HUES64 (cell line): ENCODE measurements at regions not wholly inside any gene's neighbourhood (a gene's known extent, or its start where the extent isn't known, plus 50 kb on each side); places are given as distances from the start of the nearest gene placed in this dataset.

Experiments
- H3K27ac ChIP-seq: 2 replicates; pipeline ENCODE4 v1.7.0; 2013; ENCODE audit warnings: low read depth, low read length, inconsistent platforms
- H3K27me3 ChIP-seq: 2 replicates; pipeline ENCODE4 v1.6.1; 2013; ENCODE audit warnings: mild to moderate bottlenecking, low read length; ENCODE audit not compliant: insufficient read depth
- H3K36me3 ChIP-seq: 2 replicates; pipeline ENCODE4 v1.6.1; 2013; ENCODE audit warnings: mild to moderate bottlenecking, low read length; ENCODE audit not compliant: insufficient read depth
- H3K4me1 ChIP-seq: 2 replicates; pipeline ENCODE4 v1.6.1; 2013; ENCODE audit warnings: mild to moderate bottlenecking, low read length, moderate library complexity; ENCODE audit not compliant: insufficient read depth
- H3K4me3 ChIP-seq: 2 replicates; pipeline ENCODE4 v1.5.1; 2013; ENCODE audit warnings: mild to moderate bottlenecking, low read length, moderate library complexity
- H3K9ac ChIP-seq: 2 replicates; pipeline ENCODE4 v1.6.1; 2013; ENCODE audit warnings: mild to moderate bottlenecking, low read depth, low read length
- H3K9me3 ChIP-seq: 2 replicates; pipeline ENCODE4 v1.6.1; 2013; ENCODE audit warnings: low read depth, low read length; ENCODE audit not compliant: insufficient read depth
- WGBS: fragments of 150-250, 120-280 bp; methylation state at CpG from one replicate; pipeline ENCODE4 v1.1.7; 2013; ENCODE audit warnings: missing lambda C conversion rate; 5-methylcytosine and 5-hydroxymethylcytosine counted together

DNA sequence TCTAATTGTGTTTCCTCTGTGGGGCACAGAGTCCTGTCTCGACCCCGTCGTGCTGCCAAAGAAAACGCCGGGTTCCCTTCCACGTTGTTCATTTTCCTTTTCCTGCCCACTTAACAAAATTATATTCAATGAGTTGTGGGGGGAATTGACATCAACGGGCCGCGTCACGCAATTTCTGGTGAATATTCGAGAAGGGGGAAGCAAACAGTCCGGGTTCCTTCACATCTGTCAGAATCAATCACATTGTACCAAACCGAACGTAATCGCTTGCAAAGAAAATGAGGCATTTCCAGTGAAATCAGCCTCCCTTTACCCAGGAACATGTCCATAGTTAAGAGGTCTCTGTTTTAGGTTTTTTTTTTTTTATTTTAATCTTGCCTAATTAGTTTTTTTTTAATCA, 243.5 kb downstream of the SHOX start:
- no peaks in the 10 kb centered on the region for H3K27me3 ChIP-seq
- WGBS: 94% methylated on average over 14 of the region's 15 CpGs
- no peak overlapping the region for H3K27ac ChIP-seq
- no peak overlapping the region for H3K9ac ChIP-seq
- 0 out of 2 replicates have a peak, but pooled peaks cover 2% of the 10 kb centered on the region for H3K9me3 ChIP-seq
- H3K4me3 ChIP-seq: no peak overlapping the region
- no peaks in the 10 kb centered on the region for H3K4me1 ChIP-seq
- H3K36me3 ChIP-seq: no peaks in the 10 kb centered on the region

DNA sequence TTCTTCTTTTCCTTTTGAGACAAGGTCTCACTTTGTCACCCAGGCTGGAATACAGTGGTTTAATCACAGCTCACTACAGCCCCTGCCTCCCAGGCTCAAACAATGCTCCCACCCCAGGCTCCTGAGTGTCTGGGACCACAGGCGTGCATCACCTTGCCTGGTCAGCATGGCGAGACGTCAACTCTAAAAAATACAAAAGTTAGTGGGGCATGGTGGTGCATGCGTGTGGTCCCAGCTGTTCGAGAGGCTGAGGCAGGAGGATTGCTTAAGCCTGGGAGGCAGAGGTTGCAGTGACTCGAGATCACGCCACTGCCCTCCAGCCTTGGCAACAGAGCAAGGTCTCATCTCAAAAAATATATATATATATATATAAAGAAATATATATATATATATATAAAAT, 242.4 kb downstream of the SHOX start:
- H3K9me3 ChIP-seq: 0 out of 2 replicates have a peak, but pooled peaks cover 2% of the 10 kb centered on the region
- no peaks in the 10 kb centered on the region for H3K4me1 ChIP-seq
- no peaks in the 10 kb centered on the region for H3K36me3 ChIP-seq
- H3K4me3 ChIP-seq: no peak overlapping the region
- no peak overlapping the region for H3K27ac ChIP-seq
- 94% methylated on average over 5 of the region's 7 CpGs for WGBS
- no peaks in the 10 kb centered on the region for H3K27me3 ChIP-seq
- no peak overlapping the region for H3K9ac ChIP-seq

DNA sequence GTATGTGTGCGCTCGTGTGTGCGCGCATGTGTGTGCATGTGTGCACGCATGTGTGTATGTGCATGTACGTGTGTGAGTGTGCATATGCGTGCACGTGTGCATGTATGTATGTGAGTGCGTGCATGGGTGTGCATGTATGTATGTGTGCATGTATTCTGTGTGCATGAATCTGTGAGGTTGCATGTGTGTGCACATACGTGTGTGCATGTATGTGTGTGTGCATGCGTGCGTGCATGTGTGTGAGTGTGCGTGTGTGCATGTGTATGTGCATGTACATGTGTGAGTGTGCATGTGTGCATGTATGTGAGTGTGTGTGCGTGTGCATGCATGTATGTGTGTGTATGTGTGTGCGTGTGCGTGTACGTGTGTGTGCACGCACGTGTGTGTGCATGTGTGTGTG, 241.5 kb downstream of the SHOX start:
- WGBS: 89% methylated on average over 19 of the region's 19 CpGs
- no peaks in the 10 kb centered on the region for H3K36me3 ChIP-seq
- H3K27me3 ChIP-seq: no peaks in the 10 kb centered on the region
- no peak overlapping the region for H3K27ac ChIP-seq
- H3K4me1 ChIP-seq: no peaks in the 10 kb centered on the region
- no peaks in the 10 kb centered on the region for H3K9me3 ChIP-seq
- H3K9ac ChIP-seq: no peak overlapping the region
- no peak overlapping the region for H3K4me3 ChIP-seq

DNA sequence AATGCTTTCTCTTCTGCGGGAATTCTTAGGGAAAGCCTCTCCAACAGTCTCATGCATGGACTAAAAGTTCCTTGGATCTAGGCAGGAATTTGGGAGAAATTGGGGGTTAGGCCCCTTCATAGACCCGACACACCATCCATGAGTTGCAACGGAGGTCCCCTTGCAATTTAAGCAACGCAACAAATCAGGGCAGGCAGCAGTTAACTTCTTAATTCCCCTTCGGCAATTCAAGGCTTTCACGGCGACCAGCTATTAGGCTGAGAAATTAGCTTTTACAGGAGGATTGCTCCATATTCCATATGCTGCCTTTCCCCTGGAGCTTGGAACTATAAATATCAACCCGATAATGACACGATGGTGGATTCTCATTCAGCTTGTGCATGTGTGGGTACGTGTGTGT, 241.0 kb downstream of the SHOX start:
- Histone ChIP-seq H3K36me3 (no peaks in the 10 kb centered on the region), H3K27ac (no peak overlapping the region), H3K9me3 (no peaks in the 10 kb centered on the region), H3K4me3 (no peak overlapping the region), H3K9ac (no peak overlapping the region), H3K27me3 (no peaks in the 10 kb centered on the region), H3K4me1 (no peaks in the 10 kb centered on the region)
- WGBS: 94% methylated on average over 10 of the region's 10 CpGs

DNA sequence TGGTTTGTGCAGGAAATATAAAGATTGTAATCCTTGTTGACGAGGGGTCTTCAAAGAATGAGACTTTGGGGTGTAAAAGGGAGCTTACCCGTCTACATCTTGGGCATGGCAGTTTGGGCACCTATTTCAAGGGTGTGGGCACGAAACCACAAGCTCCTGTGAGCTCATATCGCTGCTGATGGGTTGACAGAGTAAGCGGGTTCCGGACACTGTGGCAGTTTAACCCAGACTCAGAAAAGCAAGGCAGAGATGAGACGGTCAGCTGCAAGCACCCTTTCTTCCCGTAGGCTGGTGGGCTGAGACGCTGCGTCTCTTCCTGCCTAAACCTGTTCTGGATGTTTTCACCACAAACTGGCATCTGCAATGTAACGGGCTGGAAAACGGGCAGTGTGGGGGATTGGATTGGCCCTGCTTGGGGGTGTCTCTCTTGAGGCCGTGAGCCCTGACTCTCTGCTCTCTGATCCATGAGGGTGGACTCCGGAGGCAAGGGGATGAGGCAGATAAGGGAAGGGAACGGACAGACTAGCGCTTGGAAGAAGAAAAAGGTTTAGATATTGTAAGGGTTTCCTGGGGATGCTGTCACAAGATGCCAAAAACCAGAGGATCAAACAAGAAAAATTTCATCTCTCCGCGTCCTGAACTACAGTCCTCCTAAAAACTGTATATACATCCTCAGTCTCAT, 237.5 kb downstream of the SHOX start:
- no peaks in the 10 kb centered on the region for H3K36me3 ChIP-seq
- no peaks in the 10 kb centered on the region for H3K27me3 ChIP-seq
- no peak overlapping the region for H3K27ac ChIP-seq
- WGBS: 94% methylated on average over 18 of the region's 18 CpGs
- no peaks in the 10 kb centered on the region for H3K9me3 ChIP-seq
- no peak overlapping the region for H3K4me3 ChIP-seq
- H3K9ac ChIP-seq: no peak overlapping the region
- no peaks in the 10 kb centered on the region for H3K4me1 ChIP-seq

DNA sequence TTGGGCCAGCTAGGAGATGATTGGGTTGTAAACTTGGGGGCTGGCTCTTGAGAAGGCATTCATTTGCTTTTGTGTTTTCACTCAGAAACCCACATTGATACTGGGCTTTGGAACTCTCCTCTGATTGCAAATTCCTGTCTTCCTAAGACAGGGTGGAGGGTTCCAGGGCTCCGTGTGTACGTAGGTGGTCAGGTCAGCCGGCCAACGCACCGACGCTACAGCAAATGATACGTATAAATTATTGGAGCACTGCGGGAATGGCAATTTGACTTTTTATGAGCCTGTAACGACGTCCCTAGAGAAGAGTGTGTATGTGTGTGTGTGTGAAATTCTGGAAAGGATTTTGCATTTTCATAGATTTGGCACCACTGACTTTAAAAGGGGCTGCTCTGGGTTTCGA, 236.9 kb downstream of the SHOX start:
- Histone ChIP-seq H3K9me3 (no peaks in the 10 kb centered on the region), H3K4me3 (no peak overlapping the region), H3K4me1 (no peaks in the 10 kb centered on the region), H3K27me3 (no peaks in the 10 kb centered on the region), H3K9ac (no peak overlapping the region), H3K36me3 (no peaks in the 10 kb centered on the region), H3K27ac (no peak overlapping the region)
- 91% methylated on average over 11 of the region's 11 CpGs for WGBS

DNA sequence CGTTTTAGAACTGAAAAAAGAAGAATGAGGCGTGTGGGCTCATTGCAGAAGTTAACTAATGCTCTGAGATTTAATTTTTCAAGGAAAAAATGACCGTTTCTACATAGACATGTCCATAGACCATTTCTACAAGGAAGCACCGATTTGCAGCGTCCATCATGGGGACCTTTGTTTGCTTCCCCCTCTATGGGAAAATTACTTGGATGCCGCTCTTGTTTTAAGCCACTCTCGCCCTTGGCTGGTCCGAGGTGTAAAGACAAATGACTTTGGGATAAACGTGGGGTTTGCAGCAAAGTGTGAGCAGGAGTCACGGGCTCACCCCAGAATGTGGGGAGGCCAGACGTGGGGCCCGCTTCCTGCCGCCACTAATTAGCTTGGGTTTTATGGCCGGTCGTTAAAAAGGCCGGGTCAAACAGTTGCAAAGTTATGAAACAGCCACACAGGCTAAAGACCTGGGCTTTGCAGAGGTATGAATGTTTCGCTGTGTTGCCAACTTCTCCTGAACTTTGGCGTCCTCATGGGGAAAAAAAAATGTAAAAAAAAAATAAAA, 235.9 kb downstream of the SHOX start:
- 85% methylated on average over 17 of the region's 18 CpGs for WGBS
- no peaks in the 10 kb centered on the region for H3K4me1 ChIP-seq
- H3K4me3 ChIP-seq: no peak overlapping the region
- no peaks in the 10 kb centered on the region for H3K9me3 ChIP-seq
- no peak overlapping the region for H3K27ac ChIP-seq
- no peaks in the 10 kb centered on the region for H3K36me3 ChIP-seq
- no peak overlapping the region for H3K9ac ChIP-seq
- no peaks in the 10 kb centered on the region for H3K27me3 ChIP-seq

DNA sequence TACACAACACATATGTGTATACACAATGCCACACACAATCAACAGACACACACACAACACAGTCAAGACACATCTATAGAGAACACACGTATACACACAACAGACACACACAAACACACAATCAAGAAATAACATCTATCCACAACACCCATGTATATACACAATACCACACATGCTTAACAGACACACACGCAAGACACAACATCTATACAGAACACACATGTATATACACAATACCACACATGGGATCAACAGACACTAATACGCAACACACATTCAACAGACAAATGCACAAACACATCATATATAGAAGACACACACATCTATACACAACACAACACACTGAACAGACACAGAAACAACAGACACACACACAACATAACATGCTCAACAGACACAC, 234.8 kb downstream of the SHOX start:
- no peaks in the 10 kb centered on the region for H3K9me3 ChIP-seq
- no peaks in the 10 kb centered on the region for H3K27me3 ChIP-seq

DNA sequence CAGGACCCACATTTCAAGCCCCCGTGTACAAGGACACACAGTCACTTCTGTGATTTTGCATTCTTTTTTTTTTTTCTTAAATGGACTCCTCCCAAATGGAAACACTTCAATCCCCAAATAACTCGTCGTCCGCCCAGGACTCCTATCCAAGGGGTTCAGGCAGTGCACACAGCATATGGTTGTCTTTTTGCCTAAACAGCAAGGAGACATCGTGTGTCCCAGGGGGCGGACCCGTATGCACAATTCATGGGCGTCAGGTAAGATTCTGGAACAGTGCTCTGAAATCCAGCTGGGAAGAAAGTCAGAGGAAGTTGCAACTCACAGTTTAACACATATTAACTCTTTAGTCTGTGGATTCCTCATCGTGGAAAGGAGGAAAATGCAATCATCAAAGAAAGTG, 231.3 kb downstream of the SHOX start:
- Histone ChIP-seq H3K9me3 (no peaks in the 10 kb centered on the region), H3K4me1 (no peaks in the 10 kb centered on the region), H3K27ac (no peak overlapping the region), H3K4me3 (no peak overlapping the region), H3K9ac (no peak overlapping the region), H3K27me3 (no peaks in the 10 kb centered on the region), H3K36me3 (no peaks in the 10 kb centered on the region)
- 75% methylated on average over 9 of the region's 9 CpGs for WGBS

More for the DNA sequence above, 234.8 kb downstream of the SHOX start:
- Histone ChIP-seq H3K27ac (no peak overlapping the region), H3K4me3 (no peak overlapping the region), H3K36me3 (no peaks in the 10 kb centered on the region), H3K4me1 (no peaks in the 10 kb centered on the region), H3K9ac (no peak overlapping the region)
- WGBS: 78% methylated on average over 3 of the region's 3 CpGs

DNA sequence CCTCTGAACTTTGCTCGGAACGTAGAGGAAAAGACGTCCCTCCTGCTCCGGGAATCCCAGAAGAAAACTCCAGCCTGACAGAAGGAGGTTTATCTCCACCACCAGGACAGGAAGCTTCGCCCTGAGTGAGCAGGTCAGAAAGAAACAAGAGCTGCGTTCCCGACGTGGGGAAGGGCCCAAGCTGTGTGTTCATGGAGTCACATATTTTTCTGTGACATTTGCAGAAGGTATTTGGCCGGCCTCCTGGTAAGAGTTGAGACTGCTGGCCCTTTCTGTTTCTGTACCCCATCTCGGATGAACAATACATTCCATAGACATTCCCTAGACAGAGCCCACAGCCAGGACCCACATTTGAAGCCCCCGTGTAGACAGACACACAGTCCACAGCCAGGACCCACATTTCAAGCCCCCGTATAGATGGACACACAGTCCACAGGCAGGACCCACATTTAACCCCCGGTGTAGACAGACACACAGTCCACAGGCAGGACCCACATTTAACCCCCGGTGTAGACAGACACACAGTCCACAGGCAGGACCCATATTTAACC, 230.8 kb downstream of the SHOX start:
- H3K27ac ChIP-seq: no peak overlapping the region
- no peaks in the 10 kb centered on the region for H3K27me3 ChIP-seq
- H3K4me3 ChIP-seq: no peak overlapping the region
- no peaks in the 10 kb centered on the region for H3K36me3 ChIP-seq
- 87% methylated on average over 14 of the region's 14 CpGs for whole genome bisulfite sequencing
- H3K9ac ChIP-seq: no peak overlapping the region
- no peaks in the 10 kb centered on the region for H3K9me3 ChIP-seq
- H3K4me1 ChIP-seq: no peaks in the 10 kb centered on the region

DNA sequence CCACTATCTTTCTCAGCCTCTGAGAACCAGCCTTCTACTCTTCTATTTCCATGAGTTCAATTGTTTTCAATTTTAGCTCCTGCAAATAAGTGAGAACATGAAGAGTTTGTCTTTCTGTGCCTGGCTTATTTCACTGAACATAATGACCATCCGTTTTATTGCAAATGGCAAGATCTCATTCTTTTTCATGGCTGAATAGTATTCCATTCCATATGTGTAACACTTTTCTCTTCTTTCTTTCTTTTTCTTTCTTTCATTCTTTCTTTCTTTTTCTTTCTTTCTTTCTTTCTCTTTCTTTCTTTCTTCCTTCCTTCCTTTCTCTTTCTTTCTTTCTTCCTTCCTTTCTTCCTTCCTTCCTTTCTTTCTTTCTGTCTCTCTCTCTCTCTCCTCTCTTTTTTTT, 228.7 kb downstream of the SHOX start:
- no peak overlapping the region for H3K9ac ChIP-seq
- no peaks in the 10 kb centered on the region for H3K9me3 ChIP-seq
- no peaks in the 10 kb centered on the region for H3K27me3 ChIP-seq
- no peaks in the 10 kb centered on the region for H3K36me3 ChIP-seq
- no peak overlapping the region for H3K4me3 ChIP-seq
- no peak overlapping the region for H3K27ac ChIP-seq
- H3K4me1 ChIP-seq: no peaks in the 10 kb centered on the region
- 89% methylated on average over 1 of the region's 1 CpG for WGBS
